ENCODE measurements at regions not wholly inside any gene's neighbourhood (a gene's known extent, or its start where the extent isn't known, plus 50 kb on each side); places are given as distances from the start of the nearest gene placed in this dataset.

DNA sequence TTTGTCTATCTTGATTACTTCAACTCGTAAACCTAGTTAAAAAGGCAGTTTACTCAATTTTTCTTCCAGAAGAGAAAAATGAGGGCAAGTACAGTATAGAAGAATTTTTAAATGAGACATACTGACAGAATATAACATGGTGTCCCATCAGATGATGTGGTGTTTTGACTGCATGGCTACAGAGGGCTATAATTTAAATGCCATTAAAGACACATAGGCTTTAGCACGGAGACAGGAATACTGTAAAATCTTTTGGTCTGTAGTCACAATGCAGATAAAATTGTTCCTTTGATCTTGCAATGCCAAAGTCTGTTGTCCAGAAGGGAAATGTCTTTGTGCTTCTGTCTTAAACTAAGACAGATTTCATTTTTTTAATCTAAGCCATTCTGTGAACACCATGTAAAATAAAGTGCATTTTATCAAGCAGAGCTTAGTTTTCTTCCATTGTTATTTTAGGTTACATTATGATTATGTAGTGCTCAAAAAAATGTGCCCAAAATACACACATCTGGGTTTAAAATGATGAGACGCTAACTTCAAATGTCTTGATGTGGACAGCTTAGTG lies 249.6 kb downstream of the PTPRC start:
- Histone ChIP-seq H3K4me1 (ENCODE audit: insufficient read depth, poor library complexity, severe bottlenecking) (peaks cover 25% of the 10 kb centered on the region), H3K27ac (ENCODE audit: poor library complexity, severe bottlenecking) (no peak overlapping the region), H3K27me3 (ENCODE audit: insufficient read depth, poor library complexity, severe bottlenecking) (no peaks in the 10 kb centered on the region), H3K4me3 (ENCODE audit: severe bottlenecking) (no peak overlapping the region), H3K36me3 (ENCODE audit: low read depth) (peaks cover 8% of the 10 kb centered on the region; the same call in 1 of the 2 replicates), H3K9me3 (ENCODE audit: severe bottlenecking) (peaks cover 3% of the 10 kb centered on the region)
- ATAC-seq (ENCODE audit: low read depth) (no peak), DNase-seq (ENCODE audit: low spot score) (no peak)
- TF ChIP-seq, protein P1, sequence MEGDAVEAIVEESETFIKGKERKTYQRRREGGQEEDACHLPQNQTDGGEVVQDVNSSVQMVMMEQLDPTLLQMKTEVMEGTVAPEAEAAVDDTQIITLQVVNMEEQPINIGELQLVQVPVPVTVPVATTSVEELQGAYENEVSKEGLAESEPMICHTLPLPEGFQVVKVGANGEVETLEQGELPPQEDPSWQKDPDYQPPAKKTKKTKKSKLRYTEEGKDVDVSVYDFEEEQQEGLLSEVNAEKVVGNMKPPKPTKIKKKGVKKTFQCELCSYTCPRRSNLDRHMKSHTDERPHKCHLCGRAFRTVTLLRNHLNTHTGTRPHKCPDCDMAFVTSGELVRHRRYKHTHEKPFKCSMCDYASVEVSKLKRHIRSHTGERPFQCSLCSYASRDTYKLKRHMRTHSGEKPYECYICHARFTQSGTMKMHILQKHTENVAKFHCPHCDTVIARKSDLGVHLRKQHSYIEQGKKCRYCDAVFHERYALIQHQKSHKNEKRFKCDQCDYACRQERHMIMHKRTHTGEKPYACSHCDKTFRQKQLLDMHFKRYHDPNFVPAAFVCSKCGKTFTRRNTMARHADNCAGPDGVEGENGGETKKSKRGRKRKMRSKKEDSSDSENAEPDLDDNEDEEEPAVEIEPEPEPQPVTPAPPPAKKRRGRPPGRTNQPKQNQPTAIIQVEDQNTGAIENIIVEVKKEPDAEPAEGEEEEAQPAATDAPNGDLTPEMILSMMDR (IDR thresholded peaks at IDR 0.05; ENCODE audit: poor library complexity, severe bottlenecking) = no peak

DNA sequence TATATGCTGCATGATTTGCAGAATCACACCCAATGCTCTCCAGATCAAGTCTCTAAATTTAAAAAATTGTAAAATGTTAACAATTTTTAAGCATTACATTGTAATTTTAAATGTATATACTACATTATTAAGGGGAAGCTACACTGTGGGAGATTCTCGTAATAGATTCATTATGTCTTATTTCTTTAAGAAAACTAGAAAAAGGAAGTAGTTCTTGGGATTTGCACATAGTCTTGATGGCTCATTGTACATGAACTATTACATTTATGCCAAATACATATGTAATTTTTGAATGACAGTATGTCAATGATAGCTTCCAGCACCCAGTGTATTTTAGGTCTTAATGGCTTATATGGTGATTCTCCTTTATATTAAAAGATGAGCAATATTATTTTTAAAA lies 250.3 kb downstream of the PTPRC start:
- Histone ChIP-seq H3K9me3 (ENCODE audit: severe bottlenecking) (peaks cover 3% of the 10 kb centered on the region), H3K4me1 (ENCODE audit: insufficient read depth, poor library complexity, severe bottlenecking) (peaks cover 25% of the 10 kb centered on the region), H3K4me3 (ENCODE audit: severe bottlenecking) (no peak overlapping the region), H3K36me3 (ENCODE audit: low read depth) (peaks cover 8% of the 10 kb centered on the region; the same call in 1 of the 2 replicates), H3K27me3 (ENCODE audit: insufficient read depth, poor library complexity, severe bottlenecking) (no peaks in the 10 kb centered on the region), H3K27ac (ENCODE audit: poor library complexity, severe bottlenecking) (no peak overlapping the region)
- TF ChIP-seq, protein P1 (IDR thresholded peaks at IDR 0.05; ENCODE audit: poor library complexity, severe bottlenecking) = no peak
- ATAC-seq (ENCODE audit: low read depth) (no peak), DNase-seq (ENCODE audit: low spot score) (no peak)

DNA sequence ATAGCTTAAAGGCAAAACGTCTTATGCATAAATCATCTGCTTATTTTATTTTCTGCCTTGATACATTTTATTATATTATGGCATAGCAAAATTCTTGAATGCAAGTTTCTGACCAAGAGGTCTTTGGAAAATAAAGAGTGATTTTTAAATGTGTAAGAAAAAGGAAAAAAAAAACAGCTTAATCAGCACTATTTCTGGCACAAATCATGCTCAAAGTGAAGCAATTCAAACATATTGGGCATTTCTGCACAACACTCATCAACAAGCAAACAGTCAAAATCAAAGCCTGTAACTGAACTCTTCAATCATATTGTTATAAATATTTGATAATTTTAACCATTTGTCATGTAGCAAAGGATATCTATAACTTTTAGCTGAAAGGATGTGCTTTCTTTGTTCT lies 250.9 kb downstream of the PTPRC start:
- no peak for DNase-seq (ENCODE audit: low spot score)
- H3K9me3 ChIP-seq (ENCODE audit: severe bottlenecking) = peaks cover 3% of the 10 kb centered on the region
- H3K4me1 ChIP-seq (ENCODE audit: insufficient read depth, poor library complexity, severe bottlenecking) = peaks cover 25% of the 10 kb centered on the region
- no peak overlapping the region for H3K27ac ChIP-seq (ENCODE audit: poor library complexity, severe bottlenecking)
- no peak overlapping the region for H3K4me3 ChIP-seq (ENCODE audit: severe bottlenecking)
- H3K27me3 ChIP-seq (ENCODE audit: insufficient read depth, poor library complexity, severe bottlenecking) = no peaks in the 10 kb centered on the region
- peaks cover 8% of the 10 kb centered on the region; the same call in 1 of the 2 replicates for H3K36me3 ChIP-seq (ENCODE audit: low read depth)
- no peak for ATAC-seq (ENCODE audit: low read depth)
- TF ChIP-seq, protein P1 (IDR thresholded peaks at IDR 0.05; ENCODE audit: poor library complexity, severe bottlenecking) = no peak

DNA sequence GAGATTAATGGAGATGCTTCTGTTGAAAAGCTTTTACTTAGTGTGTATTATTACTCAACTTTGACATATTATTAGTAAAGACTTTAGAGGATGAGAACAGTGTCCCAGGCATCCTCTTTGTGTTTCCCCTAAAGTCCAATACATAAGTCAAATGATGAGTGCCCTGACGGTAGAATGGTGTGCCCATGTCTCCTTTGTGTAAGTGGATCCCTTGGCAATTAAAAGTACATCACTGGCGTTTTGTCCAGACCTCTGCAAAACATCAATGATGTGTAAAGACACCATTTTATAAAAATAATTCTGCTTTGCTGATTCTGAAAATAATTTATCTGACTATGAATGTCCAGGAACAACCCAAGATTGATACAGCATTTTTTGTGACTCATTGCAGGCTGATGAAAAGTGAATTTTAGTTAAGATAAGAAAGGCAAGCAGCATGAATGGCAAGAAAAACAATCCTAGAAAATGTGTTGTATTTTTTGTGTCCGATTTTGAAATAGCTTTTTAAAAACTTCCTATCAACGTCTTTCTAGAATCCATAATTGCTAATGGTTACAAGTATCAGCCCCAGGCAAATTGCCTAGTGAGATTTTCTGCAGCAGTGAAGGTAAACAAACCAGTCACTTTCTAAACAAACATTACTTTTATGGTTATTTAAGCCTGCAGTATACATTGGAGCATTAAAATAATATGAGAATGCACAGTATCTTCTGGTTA lies 251.5 kb downstream of the PTPRC start:
- Histone ChIP-seq H3K27me3 (ENCODE audit: insufficient read depth, poor library complexity, severe bottlenecking) (no peaks in the 10 kb centered on the region), H3K4me3 (ENCODE audit: severe bottlenecking) (no peak overlapping the region), H3K27ac (ENCODE audit: poor library complexity, severe bottlenecking) (peak overlapping the region; percentile 8), H3K4me1 (ENCODE audit: insufficient read depth, poor library complexity, severe bottlenecking) (peaks cover 25% of the 10 kb centered on the region), H3K9me3 (ENCODE audit: severe bottlenecking) (peaks cover 3% of the 10 kb centered on the region), H3K36me3 (ENCODE audit: low read depth) (peaks cover 8% of the 10 kb centered on the region; the same call in 1 of the 2 replicates)
- TF ChIP-seq, protein P1 (IDR thresholded peaks at IDR 0.05; ENCODE audit: poor library complexity, severe bottlenecking) = no peak
- no peak for DNase-seq (ENCODE audit: low spot score)
- peak; percentile 74; the same call in 2 of the 3 replicates for ATAC-seq (ENCODE audit: low read depth)

DNA sequence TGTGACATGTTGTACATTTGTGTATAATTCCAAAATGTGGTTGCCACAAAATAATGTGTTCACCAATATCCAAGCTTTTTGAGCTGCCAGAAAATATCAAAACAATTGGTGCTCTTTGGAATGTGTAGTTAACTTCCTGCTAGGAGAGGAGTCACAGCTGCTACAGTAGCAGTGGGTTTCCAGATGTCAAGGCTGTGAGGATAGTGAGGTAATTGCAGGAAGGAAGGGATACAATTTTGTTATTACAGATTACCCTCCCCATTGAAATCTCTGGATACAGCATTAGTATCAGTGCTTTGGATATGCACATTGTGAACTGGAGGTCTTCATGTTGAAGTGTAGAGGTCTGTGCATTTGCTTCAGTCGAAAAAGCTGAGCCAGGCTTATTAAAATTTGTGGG lies 253.2 kb downstream of the PTPRC start:
- no peak for DNase-seq (ENCODE audit: low spot score)
- Histone ChIP-seq H3K4me1 (ENCODE audit: insufficient read depth, poor library complexity, severe bottlenecking) (peaks cover 10% of the 10 kb centered on the region), H3K36me3 (ENCODE audit: low read depth) (peaks cover 18% of the 10 kb centered on the region; the same call in 1 of the 2 replicates), H3K4me3 (ENCODE audit: severe bottlenecking) (no peak overlapping the region), H3K27ac (ENCODE audit: poor library complexity, severe bottlenecking) (peak overlapping the region; percentile 8), H3K27me3 (ENCODE audit: insufficient read depth, poor library complexity, severe bottlenecking) (no peaks in the 10 kb centered on the region), H3K9me3 (ENCODE audit: severe bottlenecking) (no peaks in the 10 kb centered on the region)
- peak; percentile 44; the same call in 2 of the 3 replicates for ATAC-seq (ENCODE audit: low read depth)
- TF ChIP-seq, protein P1 (IDR thresholded peaks at IDR 0.05; ENCODE audit: poor library complexity, severe bottlenecking) = no peak
